ENCODE measurements at regions not wholly inside any gene's neighbourhood (a gene's known extent, or its start where the extent isn't known, plus 50 kb on each side); places are given as distances from the start of the nearest gene placed in this dataset.

- H3K4me1 ChIP-seq (ENCODE audit: control insufficient read depth, extremely low read depth, insufficient read depth, low read length), result no peaks in the 10 kb centered on the region
- CTCF ChIA-PET, result interaction anchor here (1.3 to 1.8 kb wide), 2 partner anchors 16 to 76 kb away, joined by 3 to 4 read pairs; no protein-coding TSS in a partner anchor
- intact Hi-C loops (cut with micrococcal nuclease) (no loop called here), dilution Hi-C loops (cut with MboI; ENCODE audit: extremely low pct_ligation_motif_present, low sequenced_read_pairs) (no loop called here)
- no peak overlapping the region for H2AFZ ChIP-seq (ENCODE audit: low read depth, low read length)
- no peaks in the 10 kb centered on the region for H3K9me1 ChIP-seq (replicated peaks; ENCODE audit: control insufficient read depth, extremely low read depth, insufficient read depth, low read length)
- no peak overlapping the region for H3K9ac ChIP-seq (replicated peaks; ENCODE audit: extremely low read depth, insufficient read depth, low read length)
- DNase-seq (ENCODE audit: low read depth, low spot score) (no peak), FAIRE-seq (no peak)
- POLR2A ChIA-PET, result no interaction called here
- no peak overlapping the region for H3K4me2 ChIP-seq (ENCODE audit: insufficient read depth, low read length)
- no peaks in the 10 kb centered on the region for H3K79me2 ChIP-seq (ENCODE audit: control insufficient read depth, insufficient read depth, low read length)
- no peaks in the 10 kb centered on the region for H3K36me3 ChIP-seq (ENCODE audit: control insufficient read depth in 2 of 2, extremely low read depth in 1 of 2, insufficient read depth in 2 of 2, low read length in 2 of 2)
- H3K27ac ChIP-seq (ENCODE audit: insufficient read depth, low read depth, low read length), result no peak overlapping the region
- H3K27me3 ChIP-seq (ENCODE audit: control insufficient read depth in 2 of 2, insufficient read depth in 2 of 2, low read length in 2 of 2), result peaks cover 0 to 4% of the 10 kb centered on the region in 2 experiments
- no peaks in the 10 kb centered on the region for H4K20me1 ChIP-seq (replicated peaks; ENCODE audit: control insufficient read depth, extremely low read depth, insufficient read depth, low read length)
- no peaks in the 10 kb centered on the region for H3K9me3 ChIP-seq (replicated peaks; ENCODE audit: control insufficient read depth, insufficient read depth, low read length)
- BruUV-seq (replicated peaks), result no TSS peak
- H3K4me3 ChIP-seq (replicated peaks in 1 of 3; ENCODE audit: insufficient read depth in 1 of 3, low read depth in 1 of 3, low read length in 3 of 3), result no peak overlapping the region
- TF ChIP-seq GATA2 (IDR thresholded peaks at IDR 0.05; ENCODE audit: insufficient read depth, insufficient read length, low read depth, low read length) (no peak), POLR2AphosphoS5 (IDR thresholded peaks at IDR 0.05; ENCODE audit: insufficient read depth, low read depth, low read length) (no peak), CTCF (IDR thresholded peaks at IDR 0.05; ENCODE audit: extremely low read depth in 1 of 2, insufficient read depth in 1 of 2, low read depth in 1 of 2, low read length in 2 of 2) (no peak), FOS (IDR thresholded peaks at IDR 0.05; ENCODE audit: borderline replicate concordance, insufficient read depth, low read length) (no peak), MYC (IDR thresholded peaks at IDR 0.05; ENCODE audit: low read depth, low read length) (no peak), JUN (IDR thresholded peaks at IDR 0.05; ENCODE audit: borderline replicate concordance, insufficient read depth, insufficient read length, low read depth) (no peak), POLR2A (IDR thresholded peaks at IDR 0.05; ENCODE audit: low read depth, low read length) (no peak), EZH2 (IDR thresholded peaks at IDR 0.05; ENCODE audit: borderline replicate concordance, low read depth, low read length, severe bottlenecking) (no peak), MAX (IDR thresholded peaks at IDR 0.05; ENCODE audit: insufficient read depth, insufficient read length) (no peak)
Observed at GRCh38 chr18:22074282-22075070, 94.9 kb upstream of the GATA6 start.

Data from endothelial cell of umbilical vein (primary cell).